Stimulated activated CD4-positive, alpha-beta T cell treated with anti-CD3 and anti-CD28 coated beads, Interleukin-2, amount 100 ng/mL, for 4 hours (primary cell): ENCODE measurements at regions not wholly inside any gene's neighbourhood (a gene's known extent, or its start where the extent isn't known, plus 50 kb on each side); places are given as distances from the start of the nearest gene placed in this dataset.
"Not testable (repeated sequence)": the region's sequence is repeated elsewhere in the genome, so short reads cannot be mapped to it uniquely, and the experiment has no call there.

Experiments
- DNase-seq: peaks from one replicate; pipeline ENCODE4 v3.0.0-alpha.2; 2020; ENCODE audit warnings: low read depth

DNA sequence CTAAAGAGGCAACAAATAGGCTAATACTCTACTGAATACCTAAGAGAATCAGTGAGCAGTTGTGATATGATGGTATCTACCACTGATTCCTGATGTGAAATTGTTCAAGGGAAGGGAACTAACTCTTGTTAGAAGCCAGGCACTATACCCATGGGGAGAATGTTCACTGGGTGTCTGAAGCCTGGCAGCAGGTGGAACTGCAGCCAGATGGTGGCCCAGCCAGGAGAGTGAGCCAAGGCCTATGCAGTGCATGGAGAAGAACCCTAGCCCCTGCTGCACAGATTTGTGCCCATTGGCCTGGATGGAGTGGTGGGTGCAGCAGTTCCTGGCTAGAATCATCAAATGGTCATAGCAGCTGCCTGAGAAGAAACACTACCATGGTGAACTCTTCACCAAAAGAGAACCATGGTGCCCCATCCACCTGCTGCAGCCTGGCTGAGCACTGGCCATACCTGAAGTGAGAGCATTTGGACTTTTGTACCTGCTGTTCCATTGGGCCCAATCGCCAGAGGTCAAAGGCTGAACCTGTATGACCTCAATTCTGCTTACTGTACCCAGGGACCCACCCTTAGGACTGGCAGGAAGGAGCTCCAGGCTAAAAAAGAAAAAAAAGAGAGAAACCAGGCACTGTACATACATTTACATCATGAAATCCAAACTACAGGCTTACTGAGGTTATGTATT, 118.8 kb upstream of the IVNS1ABP start:
- DNase-seq, result no peak

DNA sequence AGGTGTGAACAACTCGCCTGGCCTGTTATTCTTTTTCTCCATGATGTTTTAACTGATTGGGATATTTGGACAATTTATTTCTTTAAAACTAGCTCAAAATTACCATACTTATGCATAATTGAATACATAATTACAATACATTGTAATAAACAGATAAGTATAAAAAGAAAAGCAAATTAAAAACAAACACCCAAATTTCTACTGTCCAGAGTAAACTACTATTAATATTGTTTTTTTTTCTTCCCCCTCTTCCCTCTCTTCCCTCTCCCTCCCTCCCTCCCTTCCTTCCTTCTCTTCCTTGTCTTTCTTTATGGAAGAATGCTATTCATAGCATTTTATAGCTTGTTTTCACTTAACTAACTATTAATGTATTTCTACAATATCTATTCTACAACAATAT, 117.7 kb upstream of the IVNS1ABP start:
- DNase-seq, result no peak

DNA sequence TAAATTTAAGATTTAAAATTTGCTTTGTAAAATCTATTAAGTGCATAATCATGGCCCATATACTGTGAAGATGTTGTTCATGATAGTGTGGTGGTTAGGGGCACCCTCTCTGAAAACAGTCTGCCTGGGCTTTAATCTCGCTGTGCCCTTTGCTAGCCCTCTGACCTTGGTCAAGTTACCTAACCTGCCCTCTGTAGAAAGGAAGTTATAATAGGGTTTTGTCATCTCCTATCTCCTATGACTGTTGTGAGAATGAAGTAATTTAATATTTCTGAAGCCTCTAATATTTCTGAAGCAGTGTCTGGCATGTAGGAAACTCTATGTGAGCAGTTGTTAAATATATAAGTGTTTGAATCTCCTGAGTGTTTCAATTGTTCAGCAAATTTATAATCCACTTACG, 116.6 kb upstream of the IVNS1ABP start:
- no peak for DNase-seq

DNA sequence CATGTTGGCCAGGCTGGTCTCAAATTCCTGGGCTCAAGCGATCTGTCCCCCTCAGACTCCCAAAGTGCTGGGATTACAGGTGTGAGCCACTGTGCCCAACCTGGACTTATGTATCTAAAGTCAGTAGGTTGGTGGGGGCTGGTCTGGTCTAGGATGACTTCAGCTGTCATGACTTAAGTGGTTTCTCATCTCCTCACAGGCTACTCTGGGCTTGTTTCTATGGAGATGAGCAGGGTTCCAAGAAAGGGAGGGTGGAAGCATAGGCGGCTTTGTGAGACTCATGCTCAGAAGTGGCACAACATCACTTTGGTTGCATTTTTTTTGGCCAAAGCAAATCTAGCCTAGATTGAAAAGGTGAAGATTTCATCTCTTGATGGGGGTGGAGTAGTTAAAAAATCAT, 115.9 kb upstream of the IVNS1ABP start:
- DNase-seq, result no peak

DNA sequence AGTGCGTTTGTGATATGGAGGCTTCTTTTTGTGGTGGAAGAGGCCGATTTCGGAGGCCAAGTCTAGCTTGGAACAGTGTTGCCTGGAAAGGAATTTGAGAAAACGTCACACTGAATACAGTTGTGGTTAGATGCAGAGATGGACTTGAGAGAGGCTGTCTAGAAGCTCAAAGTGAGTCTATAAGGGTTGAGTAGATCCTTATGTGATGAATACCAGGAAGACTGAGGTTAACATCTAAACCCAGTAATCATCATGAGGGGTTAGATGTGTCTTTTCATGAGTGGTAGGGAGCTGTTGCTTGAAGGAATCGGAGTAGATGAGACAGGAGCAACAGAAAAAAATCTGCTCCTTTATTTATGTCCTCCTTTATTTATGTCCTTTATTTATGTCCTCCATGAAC, 114.6 kb upstream of the IVNS1ABP start:
- no peak for DNase-seq

DNA sequence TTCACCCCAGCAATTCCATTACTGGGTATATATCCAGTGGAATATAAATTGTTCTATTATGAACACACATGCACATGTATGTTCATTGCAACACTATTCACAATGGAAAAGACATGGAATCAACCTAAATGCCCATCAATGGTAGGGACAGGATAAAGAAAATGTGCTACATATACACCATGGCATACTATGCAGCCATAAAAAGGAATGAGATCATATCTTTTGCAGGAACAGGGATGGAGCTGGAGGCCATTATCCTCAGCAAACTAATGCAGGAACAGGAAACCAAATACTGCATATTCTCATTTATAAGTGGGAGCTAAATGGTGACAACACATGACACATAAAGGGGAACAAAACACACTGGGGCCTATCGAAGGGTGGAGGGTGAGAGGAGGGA, 112.6 kb upstream of the IVNS1ABP start:
- DNase-seq, result not testable (repeated sequence)

DNA sequence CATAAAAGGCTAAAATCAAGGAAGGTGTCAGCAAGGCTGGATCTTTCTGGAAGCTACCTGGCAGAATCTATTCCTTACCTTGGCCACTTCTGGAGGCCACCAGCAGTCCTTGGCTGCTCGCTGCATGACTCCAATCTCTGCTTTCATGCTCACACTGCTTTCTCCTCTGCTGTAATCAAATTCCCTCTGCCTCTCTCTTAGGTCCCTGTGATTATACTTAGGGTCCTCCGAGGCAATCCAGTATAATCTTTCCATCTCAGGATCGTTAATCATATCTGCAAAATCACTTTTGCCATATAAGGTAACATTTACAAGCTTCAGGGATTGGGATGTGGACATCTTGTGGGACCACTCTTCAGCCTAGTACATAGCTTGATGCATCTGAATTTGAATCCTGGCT, 110.7 kb upstream of the IVNS1ABP start:
- DNase-seq, result no peak

- no peak for DNase-seq
Observed at GRCh38 chr1:185427264-185427663, 110.2 kb upstream of the IVNS1ABP start.

DNA sequence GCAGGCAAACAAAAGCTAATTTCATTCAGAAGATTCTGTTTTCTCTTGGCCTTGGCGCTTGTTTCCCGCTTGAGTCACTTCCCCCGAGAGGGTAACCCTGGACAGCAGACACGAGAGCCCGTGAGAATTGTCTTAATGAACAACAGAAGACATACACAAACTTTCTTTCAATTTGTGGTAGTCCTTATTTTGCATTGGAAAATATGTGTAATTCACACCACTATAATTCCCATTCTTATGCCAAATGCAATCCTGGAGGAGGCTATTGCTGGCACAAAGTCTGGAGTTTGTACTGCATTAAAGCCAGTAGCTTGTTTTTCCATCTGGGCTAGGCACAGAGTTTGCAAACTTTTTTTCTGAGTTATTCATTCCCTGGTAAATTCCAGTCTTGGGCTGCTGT, 109.8 kb upstream of the IVNS1ABP start:
- DNase-seq, result no peak

DNA sequence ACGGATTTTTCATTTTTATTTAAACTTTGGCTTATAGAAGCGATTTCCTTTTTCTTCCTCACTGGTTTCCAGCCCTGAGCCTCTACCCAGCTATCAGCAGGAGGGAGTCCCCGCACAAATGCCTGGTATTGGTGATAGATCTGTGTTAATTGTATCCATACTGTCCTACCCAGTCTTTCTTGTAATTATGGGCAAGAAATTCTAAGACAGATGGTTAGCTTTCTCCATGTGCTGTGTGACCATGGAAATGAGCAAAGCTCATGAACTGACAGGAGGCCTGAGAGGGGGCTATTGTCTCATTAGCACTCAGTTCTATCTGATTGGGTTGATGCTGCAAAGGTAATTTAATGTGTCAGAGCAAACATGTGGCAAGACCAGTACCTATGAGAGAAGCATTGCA, 108.1 kb upstream of the IVNS1ABP start:
- DNase-seq, result no peak

GRCh38 chr1:185421485-185422107, 104.6 kb upstream of the IVNS1ABP start:
- DNase-seq, result no peak

- DNase-seq, result no peak
Observed at GRCh38 chr1:185420588-185421081, 103.6 kb upstream of the IVNS1ABP start.

DNA sequence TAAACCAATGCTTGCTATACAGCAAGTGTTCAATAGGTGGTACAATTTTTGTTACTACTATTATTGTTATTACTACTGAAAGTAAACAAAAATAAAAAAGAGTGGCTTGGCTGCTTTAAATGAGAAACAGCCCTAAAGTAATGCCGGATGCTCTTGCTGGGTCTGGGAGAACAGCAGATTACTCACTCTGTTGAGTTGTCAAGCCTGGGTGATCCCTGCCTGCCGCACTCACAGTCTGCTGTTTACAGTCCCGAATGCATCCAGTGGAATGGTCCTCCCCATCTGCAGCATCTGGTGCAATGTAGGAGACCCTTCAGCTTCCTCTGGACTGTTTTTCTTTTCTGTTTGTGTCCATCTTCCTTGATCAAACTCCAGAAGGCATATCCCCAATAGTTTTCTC, 102.7 kb upstream of the IVNS1ABP start:
- no peak for DNase-seq

GRCh38 chr1:185418472-185418871, 101.4 kb upstream of the IVNS1ABP start:
- DNase-seq, result no peak

DNA sequence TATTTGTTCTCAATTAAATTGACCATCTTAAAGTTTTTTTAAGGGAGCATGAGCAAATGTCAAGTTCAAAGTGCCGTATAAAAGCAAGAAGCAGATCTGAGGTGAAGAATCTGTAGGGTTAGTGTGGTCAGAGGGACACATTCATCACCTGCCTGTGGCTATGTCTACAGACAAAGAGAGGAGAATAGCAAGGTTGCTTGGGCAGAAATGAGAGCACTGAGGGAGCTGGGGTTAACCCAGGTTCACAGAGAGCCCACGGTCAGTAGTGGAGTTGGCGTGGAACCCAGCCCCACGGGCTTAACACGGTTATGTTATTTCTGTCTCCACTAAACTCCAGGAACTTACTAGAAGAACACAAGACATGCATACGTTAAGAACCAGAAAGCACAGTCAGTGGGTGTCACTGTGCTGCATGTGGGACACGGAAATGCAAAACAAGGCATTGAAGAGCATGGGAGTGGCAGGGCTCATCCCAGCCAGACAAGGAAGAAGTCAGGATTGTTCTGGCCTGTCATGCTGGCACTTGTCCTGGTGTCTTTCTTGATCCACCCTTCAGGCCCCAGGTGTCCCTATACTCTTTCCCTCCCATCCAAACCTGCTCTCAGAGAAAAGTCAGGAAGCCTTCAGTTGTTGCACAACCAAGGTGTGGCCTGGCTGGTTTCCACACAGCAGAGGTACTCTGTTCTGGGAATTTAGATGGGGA, 95.5 kb upstream of the IVNS1ABP start:
- DNase-seq, result no peak

DNA sequence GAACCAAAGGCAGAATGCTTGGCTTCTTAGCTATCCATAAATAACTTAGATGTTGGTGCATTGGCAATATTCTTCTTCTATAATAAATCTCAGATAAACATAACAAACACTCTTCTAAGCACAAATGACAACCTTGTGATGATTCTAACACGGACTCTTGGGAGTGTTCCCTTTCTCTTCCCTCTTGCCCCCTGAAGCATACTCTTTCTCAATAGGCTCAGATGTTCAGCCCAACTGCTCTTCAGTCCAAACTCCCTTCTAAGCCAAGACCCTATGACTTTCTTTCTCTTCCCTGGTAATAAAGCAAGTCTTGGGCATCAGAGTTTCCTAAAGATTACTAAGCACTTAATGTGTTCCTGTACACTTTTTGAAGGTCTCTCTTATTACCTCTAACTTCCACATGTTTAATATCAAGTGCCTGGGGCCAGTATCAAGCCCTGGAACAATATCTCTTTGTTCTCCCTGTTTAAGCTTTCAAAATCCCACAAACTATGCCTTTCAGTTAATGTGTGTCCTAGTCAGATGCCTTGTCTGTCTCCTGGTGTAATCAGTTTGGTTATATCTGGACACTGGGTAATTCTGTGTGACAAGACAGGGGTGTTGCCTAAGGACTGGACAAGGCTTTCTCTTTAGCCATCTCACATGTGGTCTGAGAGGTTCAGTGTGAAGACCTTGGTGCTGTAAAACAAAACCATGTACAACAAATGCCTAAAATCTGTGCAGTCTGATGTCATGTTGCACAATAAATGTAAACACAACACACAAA, 92.9 kb upstream of the IVNS1ABP start:
- no peak for DNase-seq

DNA sequence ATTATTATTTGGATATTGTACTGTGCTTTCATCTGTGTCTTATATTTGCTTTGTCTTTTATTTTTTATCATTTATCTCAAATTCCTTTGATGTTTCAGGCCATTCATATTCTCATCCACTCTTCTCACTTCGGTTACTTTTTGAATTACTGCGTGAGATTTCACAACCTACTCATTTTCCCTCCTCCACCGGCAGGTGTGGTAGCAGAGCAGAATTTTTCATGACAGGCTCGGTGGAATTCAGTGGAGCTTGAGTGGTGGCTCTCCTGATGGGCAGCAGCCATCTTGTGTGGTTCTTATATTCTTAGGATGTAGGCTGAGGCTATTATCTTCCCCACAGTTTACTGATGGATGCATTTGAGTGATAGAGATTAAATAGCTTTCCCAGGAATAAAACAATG, 92.3 kb upstream of the IVNS1ABP start:
- DNase-seq, result no peak

GRCh38 chr1:185408700-185409270, 91.7 kb upstream of the IVNS1ABP start:
- DNase-seq, result no peak

DNA sequence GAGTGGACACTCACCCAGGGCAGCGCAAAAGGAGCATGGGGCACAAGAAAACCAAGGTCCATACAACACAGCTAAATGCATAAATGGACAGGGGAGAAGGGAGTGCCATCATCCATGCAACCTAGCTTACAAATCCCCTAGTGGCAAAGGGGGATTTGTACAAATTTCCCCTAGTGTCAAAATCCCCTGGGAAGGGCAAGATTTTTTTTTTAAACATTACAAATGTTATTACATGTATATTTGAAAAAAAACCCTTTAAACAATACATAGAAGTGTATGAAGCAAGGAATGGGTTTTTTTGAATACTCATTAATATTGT, 89.6 kb upstream of the IVNS1ABP start:
- no peak for DNase-seq

GRCh38 chr1:185406006-185406690, 89.1 kb upstream of the IVNS1ABP start:
- DNase-seq, result no peak

GRCh38 chr1:185404907-185405568, 88.0 kb upstream of the IVNS1ABP start:
- no peak for DNase-seq
